Tibial nerve (tissue), 4 donors: ENCODE measurements at regions not wholly inside any gene's neighbourhood (a gene's known extent, or its start where the extent isn't known, plus 50 kb on each side); places are given as distances from the start of the nearest gene placed in this dataset.

Source experiments
- CTCF ChIP-seq, 5 experiments: fragments of 200-600 bp in 3 of 5; fragments of 450-650 bp in 2 of 5; sonication (generic) in 3 of 5; IDR thresholded peaks; one replicate each; pipeline ENCODE4 v1.5.1; 2016 to 2019; ENCODE audit warnings: antibody characterized with exemption in 5 of 5, mild to moderate bottlenecking in 3 of 5, moderate library complexity in 2 of 5
- EP300 ChIP-seq, 2 donors: sonication (generic); formaldehyde crosslinking; IDR thresholded peaks; one replicate each; pipeline ENCODE4 v1.6.1; 2017; ENCODE audit warnings: antibody characterized with exemption in 2 of 2, mild to moderate bottlenecking in 1 of 2
- POLR2A ChIP-seq, 2 donors: fragments of 450-650 bp; IDR thresholded peaks; one replicate each; pipeline ENCODE4 v1.6.1; 2017; ENCODE audit warnings: antibody characterized with exemption in 2 of 2, mild to moderate bottlenecking in 2 of 2, moderate library complexity in 2 of 2

GRCh38 chr14:83419420-83419819 is 1885.8 kb upstream of the SEL1L start:
- TF ChIP-seq CTCF (IDR thresholded peaks at IDR 0.05) (no peak), EP300 (IDR thresholded peaks at IDR 0.05) (no peak), POLR2A (IDR thresholded peaks at IDR 0.05) (no peak)
